ENCODE measurements at regions not wholly inside any gene's neighbourhood (a gene's known extent, or its start where the extent isn't known, plus 50 kb on each side); places are given as distances from the start of the nearest gene placed in this dataset.

- no peak for TF ChIP-seq EZH2 (IDR thresholded peaks at IDR 0.05; ENCODE audit: insufficient read depth, low read length)
- no peak for TF ChIP-seq CTCF (IDR thresholded peaks at IDR 0.05; ENCODE audit: insufficient read depth, low read depth, low read length)
Observed at GRCh38 chr10:4677296-4678021, 148.5 kb upstream of the AKR1E2 start.
